A172 (cell line): ENCODE measurements at regions not wholly inside any gene's neighbourhood (a gene's known extent, or its start where the extent isn't known, plus 50 kb on each side); places are given as distances from the start of the nearest gene placed in this dataset.

ENCODE experiments used
- DNase-seq: peaks from one replicate; pipeline ENCODE4 v3.0.0-alpha.2; 2015; ENCODE audit warnings: low spot score

GRCh38 chr11:40062616-40063015, 1396.8 kb downstream of the LRRC4C start:
- DNase-seq = no peak

GRCh38 chr11:40061221-40061620, 1398.2 kb downstream of the LRRC4C start:
- no peak for DNase-seq

GRCh38 chr11:40054631-40055030, 1404.8 kb downstream of the LRRC4C start:
- DNase-seq = no peak

GRCh38 chr11:40045312-40045711, 1414.1 kb downstream of the LRRC4C start:
- DNase-seq = no peak

DNA sequence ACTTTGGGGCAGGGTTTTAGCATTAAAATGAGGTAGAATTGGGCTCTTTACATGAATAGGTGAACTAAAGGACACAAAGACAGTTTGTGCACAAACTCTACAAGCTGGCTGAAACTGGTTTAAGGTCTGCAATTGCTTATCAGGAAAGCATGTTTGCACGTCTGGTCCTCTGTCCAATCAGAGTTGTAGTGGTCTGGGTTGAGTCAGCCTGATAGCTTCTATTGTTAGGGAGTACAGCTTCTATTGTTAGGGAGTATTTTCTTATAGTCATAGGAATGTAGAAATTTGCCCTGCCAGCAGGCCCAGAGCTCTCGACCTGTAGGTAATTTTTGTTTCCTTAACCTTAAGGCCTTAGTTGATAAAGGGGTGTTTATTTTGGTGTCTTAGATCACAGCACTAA, 1422.4 kb downstream of the LRRC4C start:
- no peak for DNase-seq

DNA sequence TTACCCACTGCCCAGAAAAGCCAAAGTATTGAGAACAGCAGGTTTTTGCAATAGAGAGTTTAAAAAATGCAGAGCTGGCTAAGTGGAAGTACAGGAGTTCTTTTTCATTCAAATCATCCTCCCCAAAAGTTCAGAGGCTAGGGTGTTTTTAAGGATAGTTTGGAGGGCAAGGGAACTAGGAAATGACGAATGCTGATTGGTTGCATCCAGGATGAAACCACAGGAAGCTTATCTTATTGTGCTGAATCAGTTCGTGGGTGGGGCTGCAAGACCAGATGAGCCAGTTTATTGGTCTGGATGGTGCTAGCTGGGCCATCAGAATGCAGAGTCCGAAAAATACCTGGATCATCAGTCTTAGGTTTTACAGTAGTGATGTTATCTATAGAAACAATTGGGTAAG, 1427.1 kb downstream of the LRRC4C start:
- no peak for DNase-seq

DNA sequence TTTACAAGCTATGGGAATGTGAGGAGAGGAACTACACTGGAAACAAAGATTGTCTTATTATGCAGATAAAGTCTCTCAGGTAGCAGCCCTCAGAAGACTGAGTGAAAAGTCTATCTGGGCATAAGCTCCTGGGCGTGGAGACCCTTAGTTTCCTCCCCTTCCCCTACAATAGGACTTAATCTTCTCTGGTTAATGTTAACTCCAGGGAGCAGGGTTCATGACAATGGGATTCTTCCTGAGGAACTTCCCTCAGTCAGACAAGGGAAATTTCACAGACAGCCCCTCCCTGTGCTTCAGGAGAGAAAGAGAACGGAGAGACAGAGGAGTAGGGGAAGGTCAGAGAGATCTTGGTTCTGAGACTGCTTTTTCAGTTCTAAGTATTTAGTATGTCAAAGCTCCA, 1428.6 kb downstream of the LRRC4C start:
- DNase-seq = no peak

DNA sequence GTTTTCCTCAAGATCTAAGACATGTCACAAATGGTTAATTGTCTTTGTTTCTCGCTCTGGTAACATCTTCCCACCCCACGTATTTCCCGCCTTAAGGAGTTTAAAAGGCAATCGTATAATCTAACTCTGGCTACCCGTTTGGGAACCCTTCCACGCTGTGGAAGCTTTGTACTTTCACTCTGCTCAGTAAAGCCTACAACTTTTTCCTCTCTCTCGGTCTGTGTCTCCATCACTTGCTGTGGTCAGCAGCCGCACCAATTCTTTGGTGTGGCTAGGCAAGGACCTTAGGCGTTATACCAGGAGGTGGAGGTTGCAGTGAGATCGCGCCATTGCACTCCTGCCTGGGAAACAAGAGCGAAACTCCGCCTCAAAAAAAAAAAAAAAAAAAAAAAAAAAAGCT, 1430.1 kb downstream of the LRRC4C start:
- DNase-seq = no peak

DNA sequence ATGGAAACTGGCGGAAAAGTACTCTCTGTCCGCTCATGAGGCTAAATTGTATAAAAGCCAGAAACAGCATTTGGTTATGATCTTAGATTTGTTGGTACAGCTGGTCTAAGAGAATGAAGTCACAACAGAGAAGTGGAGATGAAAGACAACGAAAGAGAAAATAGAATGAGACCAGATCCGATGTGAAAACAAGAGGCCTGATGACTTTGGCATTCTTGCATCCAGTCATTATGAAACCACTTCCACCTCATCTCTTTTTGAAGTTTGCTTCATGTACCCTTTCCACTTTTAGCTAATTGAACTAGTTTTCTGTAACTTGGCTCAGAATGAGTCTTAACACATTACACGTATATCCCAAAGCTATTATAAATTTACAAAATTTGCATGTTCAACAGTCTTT, 1431.7 kb downstream of the LRRC4C start:
- DNase-seq = no peak

DNA sequence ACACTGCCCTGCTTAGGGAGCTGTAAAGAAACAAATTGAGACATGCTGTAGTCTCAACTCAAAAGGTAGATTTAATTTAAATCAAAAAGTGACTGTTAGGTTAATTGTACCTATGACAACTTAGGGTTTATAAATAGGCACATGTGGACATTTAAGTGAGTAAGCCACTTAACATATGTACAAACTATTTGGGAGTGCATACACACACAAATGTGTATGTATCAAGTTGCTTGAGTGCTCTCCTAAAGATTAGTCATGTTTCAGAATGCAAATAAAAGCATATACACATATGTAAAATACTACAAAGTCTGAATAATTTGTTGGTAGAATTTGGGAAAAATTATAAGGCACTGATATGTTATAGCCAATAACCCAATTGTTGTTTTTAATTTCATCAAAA, 1435.7 kb downstream of the LRRC4C start:
- DNase-seq = no peak

- DNase-seq = no peak
Measured at GRCh38 chr11:40010011-40010410, 1449.4 kb downstream of the LRRC4C start.

DNA sequence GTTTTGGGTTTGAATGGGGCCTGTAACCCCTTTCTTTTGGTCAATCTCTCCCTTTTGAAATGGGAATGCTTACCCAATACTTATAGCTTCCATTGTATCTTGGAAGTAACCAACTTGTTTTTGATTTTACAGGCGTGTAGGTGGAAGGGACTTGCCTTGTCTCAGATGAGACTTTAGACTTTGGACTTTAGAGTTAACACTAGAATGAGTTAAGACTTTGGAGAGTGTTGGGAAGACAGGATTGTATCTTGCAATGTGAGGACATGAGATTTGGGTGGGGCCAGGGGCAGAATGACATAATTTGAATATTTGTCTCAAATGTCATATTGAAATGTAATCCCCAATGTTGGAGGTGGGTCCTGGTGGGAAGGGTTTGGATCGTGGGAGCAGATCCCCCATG, 1466.9 kb downstream of the LRRC4C start:
- DNase-seq = no peak

- no peak for DNase-seq
Measured at GRCh38 chr11:39990421-39990831, 1469.0 kb downstream of the LRRC4C start.

GRCh38 chr11:39975091-39975490, 1484.4 kb downstream of the LRRC4C start:
- DNase-seq = no peak

- no peak for DNase-seq
Measured at GRCh38 chr11:39972461-39972860, 1487.0 kb downstream of the LRRC4C start.

- no peak for DNase-seq
Measured at GRCh38 chr11:39971938-39972337, 1487.5 kb downstream of the LRRC4C start.

DNA sequence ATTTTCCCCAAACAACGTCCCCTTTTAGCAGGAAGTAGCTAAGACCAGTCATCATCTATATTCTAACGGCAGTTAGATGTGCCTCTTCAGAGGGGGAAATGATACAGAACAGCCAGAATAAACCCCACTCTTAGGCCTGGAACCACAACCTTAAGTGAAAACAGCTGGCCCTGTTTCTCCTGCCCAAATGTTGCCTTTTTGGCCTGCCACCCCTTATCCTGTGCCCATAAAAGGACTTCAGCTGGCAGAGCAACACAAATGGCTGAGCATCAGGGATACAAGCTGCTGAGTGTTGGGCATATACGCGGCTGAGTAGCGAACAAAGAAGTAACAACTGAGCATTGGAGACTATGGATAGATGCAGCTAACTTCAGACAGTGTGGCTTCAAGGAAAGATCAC, 1491.4 kb downstream of the LRRC4C start:
- no peak for DNase-seq

DNA sequence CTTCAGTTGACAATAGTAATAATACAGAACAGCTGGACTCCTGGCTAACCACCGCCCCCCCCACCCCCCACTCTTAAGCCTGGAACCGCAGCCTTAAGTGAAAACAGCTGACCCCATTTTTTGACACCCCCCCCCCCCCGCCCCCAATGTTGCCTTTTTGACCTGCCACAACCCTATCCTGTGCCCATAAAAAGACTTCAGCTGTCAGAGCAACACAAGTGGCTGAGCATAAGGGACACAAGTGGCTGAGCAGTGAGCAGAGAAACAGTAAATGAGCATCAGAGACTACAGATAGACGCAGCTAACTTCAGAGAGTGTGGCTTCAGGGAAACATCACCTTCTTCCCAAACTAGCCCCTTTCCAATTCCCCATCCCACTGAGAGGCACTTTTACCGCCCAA, 1493.8 kb downstream of the LRRC4C start:
- DNase-seq = no peak

GRCh38 chr11:39960206-39960605, 1499.2 kb downstream of the LRRC4C start:
- DNase-seq = no peak

DNA sequence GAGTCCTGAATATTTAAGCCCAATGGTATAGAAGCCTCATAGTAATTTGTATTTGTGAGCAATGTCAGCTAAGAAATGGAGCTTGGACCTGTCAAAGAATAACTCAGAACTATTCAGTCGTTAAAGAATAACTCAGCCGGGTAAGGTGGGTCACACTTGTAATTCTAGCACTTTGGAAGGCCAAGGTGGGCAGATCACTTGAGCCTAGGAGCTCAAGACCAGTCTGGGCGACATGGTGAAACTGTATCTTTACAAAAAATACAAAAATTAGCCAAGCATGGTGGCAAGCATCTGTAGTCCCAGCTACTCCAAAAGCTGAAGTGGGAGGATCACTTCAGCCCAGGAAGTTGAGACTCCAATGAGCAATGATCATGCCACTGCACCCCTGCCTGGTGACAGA, 1526.5 kb downstream of the LRRC4C start:
- DNase-seq = no peak

DNA sequence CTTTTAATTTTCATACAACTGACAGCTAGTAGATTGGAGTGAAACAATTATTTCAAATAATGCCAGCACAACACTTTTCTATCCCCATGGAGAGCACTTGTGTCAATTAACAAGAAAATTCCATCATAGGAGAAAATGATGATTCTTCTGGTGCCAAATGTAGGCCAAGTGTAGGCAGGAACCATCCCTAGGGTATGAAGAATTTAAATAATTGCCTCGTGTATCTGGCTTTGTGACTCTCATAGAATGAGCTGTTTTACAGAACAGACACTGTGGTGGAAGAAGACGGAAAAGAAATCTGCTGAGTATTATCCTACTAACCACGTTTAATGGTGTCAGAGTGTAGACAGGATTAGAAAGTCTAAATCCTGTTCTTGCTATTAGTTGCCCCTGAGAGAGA, 1542.2 kb downstream of the LRRC4C start:
- no peak for DNase-seq

DNA sequence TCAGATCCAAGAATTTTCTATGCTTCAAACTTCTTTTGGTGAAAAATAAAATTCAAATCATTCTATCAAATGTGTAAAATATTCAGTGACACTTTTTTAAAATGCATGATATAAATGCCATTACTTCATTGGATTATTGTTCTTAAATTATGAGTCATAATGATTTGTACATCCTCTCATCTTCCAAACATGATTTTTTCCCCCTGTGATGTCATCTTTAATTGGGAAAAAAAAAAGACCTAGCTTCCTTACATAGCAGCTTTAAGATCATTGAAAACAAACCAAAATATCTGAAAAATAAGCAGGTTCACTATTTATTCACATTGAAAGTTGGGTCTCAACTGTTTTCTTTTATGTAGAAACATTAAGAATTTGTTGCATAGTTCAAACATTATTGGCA, 1549.4 kb downstream of the LRRC4C start:
- DNase-seq = no peak

GRCh38 chr11:39860931-39861330, 1598.5 kb downstream of the LRRC4C start:
- DNase-seq = no peak

DNA sequence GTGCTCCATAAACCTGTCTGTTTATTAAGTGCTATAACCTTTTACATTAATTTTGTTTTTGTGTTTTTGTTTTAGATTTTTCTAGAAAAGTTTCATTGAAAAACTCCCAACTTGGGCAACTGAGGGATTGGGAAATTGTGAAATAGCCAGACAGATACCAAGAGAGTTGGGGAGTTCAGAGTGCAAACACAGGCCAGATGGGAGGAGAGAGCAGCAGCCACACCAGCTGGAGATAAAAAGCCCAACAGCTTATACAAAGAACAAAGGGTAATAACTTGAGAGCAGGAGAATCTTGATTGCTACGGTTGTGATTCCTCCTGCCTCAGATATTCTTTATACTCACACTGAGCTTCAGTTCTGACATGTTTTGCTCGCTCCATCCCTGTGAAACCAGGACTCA, 1642.2 kb downstream of the LRRC4C start:
- DNase-seq = no peak

DNA sequence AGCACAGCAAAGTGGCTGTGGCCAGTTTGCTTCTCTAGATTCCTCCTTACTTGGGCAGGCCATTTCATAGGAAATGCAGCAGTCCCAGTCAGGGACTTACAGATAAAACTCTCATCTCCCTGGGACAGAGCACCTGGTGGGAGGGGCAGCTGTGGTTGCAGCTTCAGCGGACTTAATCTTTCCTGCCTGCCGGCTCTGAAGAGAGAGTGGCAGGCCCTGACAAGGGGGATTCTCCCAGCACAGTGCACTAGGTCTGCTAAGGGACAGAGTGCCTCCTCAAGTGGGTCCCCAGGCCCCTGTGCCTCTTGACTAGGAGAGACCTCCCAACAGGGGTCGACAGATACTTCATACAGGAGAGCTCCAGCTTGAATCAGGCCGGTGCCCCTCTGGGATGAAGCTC, 1649.1 kb downstream of the LRRC4C start:
- no peak for DNase-seq
